ENCODE measurements at regions not wholly inside any gene's neighbourhood (a gene's known extent, or its start where the extent isn't known, plus 50 kb on each side); places are given as distances from the start of the nearest gene placed in this dataset.
A peak's percentile ranks its signal among the peaks of the same experiment; 100 is the strongest.

- no peak for DNase-seq
These were observed 466.0 kb downstream of the RIT2 start for GRCh38 chr18:42649331-42650035.

GRCh38 chr18:42654556-42654955 is 460.9 kb downstream of the RIT2 start:
- no peak for DNase-seq

GRCh38 chr18:42657551-42657950 is 457.9 kb downstream of the RIT2 start:
- no peak for DNase-seq

GRCh38 chr18:42658171-42658570 is 457.3 kb downstream of the RIT2 start:
- DNase-seq, result no peak

GRCh38 chr18:42659187-42659586 is 456.3 kb downstream of the RIT2 start:
- DNase-seq, result no peak

GRCh38 chr18:42670860-42671259 is 444.6 kb downstream of the RIT2 start:
- no peak for DNase-seq

GRCh38 chr18:42675810-42676209 is 439.7 kb downstream of the RIT2 start:
- peak; percentile 91 for DNase-seq

GRCh38 chr18:42683094-42683493 is 432.4 kb downstream of the RIT2 start:
- no peak for DNase-seq

GRCh38 chr18:42689310-42689709 is 426.2 kb downstream of the RIT2 start:
- no peak for DNase-seq

Measured in NCI-H510A (cell line).